WERI-Rb-1 (cell line): ENCODE measurements at regions not wholly inside any gene's neighbourhood (a gene's known extent, or its start where the extent isn't known, plus 50 kb on each side); places are given as distances from the start of the nearest gene placed in this dataset.

Source experiments
- DNase-seq: peaks from one replicate; pipeline ENCODE4 v3.0.0-alpha.2; 2020
- H3K27ac ChIP-seq: fragments of 250-450 bp; sonication (Bioruptor Pico); 2 replicates; pipeline ENCODE4 v1.5.1; 2020; ENCODE audit warnings: mild to moderate bottlenecking, moderate library complexity
- H3K27me3 ChIP-seq: fragments of 250-450 bp; sonication (Bioruptor Pico); 2 replicates; pipeline ENCODE4 v1.5.1; 2021; ENCODE audit warnings: mild to moderate bottlenecking, low read depth, moderate library complexity; ENCODE audit not compliant: insufficient read depth, severe bottlenecking
- H3K36me3 ChIP-seq: fragments of 250-450 bp; sonication (Bioruptor Pico); 2 replicates; pipeline ENCODE4 v1.5.1; 2020; ENCODE audit warnings: mild to moderate bottlenecking, moderate library complexity
- H3K4me3 ChIP-seq: 2 replicates; pipeline ENCODE4 v1.5.1; 2011; ENCODE audit warnings: low read depth, mild to moderate bottlenecking, control low read depth, low read length
- H3K9me3 ChIP-seq: fragments of 250-450 bp; sonication (Bioruptor Pico); 2 replicates; pipeline ENCODE4 v1.5.1; 2021; ENCODE audit warnings: mild to moderate bottlenecking, moderate library complexity; ENCODE audit not compliant: severe bottlenecking
- CTCF ChIP-seq: IDR thresholded peaks from 2 replicates; pipeline ENCODE4 v1.5.1; 2011; ENCODE audit warnings: low read depth, mild to moderate bottlenecking, control low read depth, inconsistent platforms, low read length

DNA sequence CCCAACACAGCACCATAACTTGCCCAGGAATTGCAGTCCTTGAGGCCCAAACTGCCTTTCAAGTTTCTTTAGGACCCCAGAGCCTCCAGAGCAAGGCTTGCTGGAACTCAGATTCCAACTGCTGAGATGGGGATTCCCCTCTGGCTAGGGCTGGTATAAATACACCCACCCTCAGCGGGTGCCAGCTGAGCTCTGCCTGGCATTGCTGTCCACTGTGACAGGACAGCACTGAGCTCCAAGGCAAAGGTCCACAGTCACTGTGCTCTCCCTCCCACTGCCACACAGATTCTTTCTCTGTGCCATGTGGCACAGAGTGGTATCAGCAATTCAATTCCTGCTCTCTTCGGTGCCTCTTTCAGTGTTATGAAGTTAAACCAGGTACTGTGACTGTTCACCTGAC lies 304.2 kb upstream of the LMCD1 start:
- H3K9me3 ChIP-seq: no peaks in the 10 kb centered on the region
- H3K36me3 ChIP-seq: no peaks in the 10 kb centered on the region
- H3K27me3 ChIP-seq: no peaks in the 10 kb centered on the region
- no peak overlapping the region for H3K4me3 ChIP-seq
- no peak overlapping the region for H3K27ac ChIP-seq
- no peak for DNase-seq
- TF ChIP-seq CTCF: no peak

GRCh38 chr3:8198605-8199004 lies 303.0 kb upstream of the LMCD1 start:
- H3K9me3 ChIP-seq: peaks cover 2% of the 10 kb centered on the region

GRCh38 chr3:8200996-8201395 lies 300.6 kb upstream of the LMCD1 start:
- H3K4me3 ChIP-seq: no peak overlapping the region
- no peaks in the 10 kb centered on the region for H3K27me3 ChIP-seq
- H3K9me3 ChIP-seq: peaks cover 2% of the 10 kb centered on the region
- TF ChIP-seq CTCF: no peak
- DNase-seq: no peak
- H3K27ac ChIP-seq: no peak overlapping the region
- H3K36me3 ChIP-seq: no peaks in the 10 kb centered on the region

More at GRCh38 chr3:8198605-8199004, 303.0 kb upstream of the LMCD1 start:
- no peak for TF ChIP-seq CTCF
- H3K27me3 ChIP-seq: no peaks in the 10 kb centered on the region
- DNase-seq: no peak
- H3K27ac ChIP-seq: no peak overlapping the region
- no peak overlapping the region for H3K4me3 ChIP-seq
- H3K36me3 ChIP-seq: no peaks in the 10 kb centered on the region

- DNase-seq: no peak
- Histone ChIP-seq H3K9me3 (peaks cover 2% of the 10 kb centered on the region), H3K27ac (no peak overlapping the region), H3K36me3 (no peaks in the 10 kb centered on the region), H3K27me3 (no peaks in the 10 kb centered on the region), H3K4me3 (no peak overlapping the region)
- no peak for TF ChIP-seq CTCF
These were observed 299.7 kb upstream of the LMCD1 start for GRCh38 chr3:8201886-8202285.

GRCh38 chr3:8204331-8204730 lies 297.3 kb upstream of the LMCD1 start:
- H3K9me3 ChIP-seq: peaks cover 2% of the 10 kb centered on the region
- H3K4me3 ChIP-seq: no peak overlapping the region
- H3K27ac ChIP-seq: no peak overlapping the region
- DNase-seq: no peak
- H3K36me3 ChIP-seq: no peaks in the 10 kb centered on the region
- no peaks in the 10 kb centered on the region for H3K27me3 ChIP-seq
- TF ChIP-seq CTCF: no peak

- no peak for DNase-seq
- no peaks in the 10 kb centered on the region for H3K36me3 ChIP-seq
- no peak overlapping the region for H3K27ac ChIP-seq
- no peaks in the 10 kb centered on the region for H3K27me3 ChIP-seq
- no peak overlapping the region for H3K4me3 ChIP-seq
- peaks cover 2% of the 10 kb centered on the region for H3K9me3 ChIP-seq
- TF ChIP-seq CTCF: no peak
These were observed 296.6 kb upstream of the LMCD1 start for GRCh38 chr3:8204853-8205650.
